Gastrocnemius medialis (tissue), 4 donors: ENCODE measurements at regions not wholly inside any gene's neighbourhood (a gene's known extent, or its start where the extent isn't known, plus 50 kb on each side); places are given as distances from the start of the nearest gene placed in this dataset.

Source experiments
- CTCF ChIP-seq, 5 experiments: fragments of 450-650 bp in 3 of 5; fragments of 200-600 bp in 2 of 5; sonication (generic) in 2 of 5; IDR thresholded peaks in 4 of 5; conservative IDR thresholded peaks in 1 of 5; 1 replicate in 4 of 5; 2 replicates in 1 of 5; pipeline ENCODE4 v1.5.1; 2016 to 2019; ENCODE audit warnings: antibody characterized with exemption in 5 of 5, mild to moderate bottlenecking in 3 of 5, moderate library complexity in 3 of 5
- POLR2A ChIP-seq, 2 donors: fragments of 450-650 bp; IDR thresholded peaks; one replicate each; pipeline ENCODE4 v1.6.1; 2017; ENCODE audit warnings: antibody characterized with exemption in 2 of 2, mild to moderate bottlenecking in 2 of 2, moderate library complexity in 2 of 2

- TF ChIP-seq CTCF (IDR thresholded peaks at IDR 0.05 in 4 of 5, conservative IDR thresholded peaks at IDR 0.05 in 1 of 5): no peak
- TF ChIP-seq POLR2A (IDR thresholded peaks at IDR 0.05): no peak
These were observed 597.5 kb downstream of the BRD1 start for GRCh38 chr22:49230194-49230577.
